ACC112 (cell line): ENCODE measurements at regions not wholly inside any gene's neighbourhood (a gene's known extent, or its start where the extent isn't known, plus 50 kb on each side); places are given as distances from the start of the nearest gene placed in this dataset.

Source experiments
- H2AFZ ChIP-seq: fragments of 200-600 bp; sonication (generic); one replicate; pipeline ENCODE4 v1.6.0; 2017; ENCODE audit warnings: antibody characterized with exemption, low read length; ENCODE audit not compliant: unreplicated experiment
- H3K27ac ChIP-seq: fragments of 200-600 bp; sonication (generic); 2 replicates; pipeline ENCODE4 v1.5.1; 2014; ENCODE audit warnings: low read depth, mild to moderate bottlenecking, antibody characterized with exemption, low read length, moderate library complexity
- H3K27me3 ChIP-seq: fragments of 200-600 bp; sonication (generic); 2 replicates; pipeline ENCODE4 v1.6.1; 2014; ENCODE audit warnings: mild to moderate bottlenecking, antibody characterized with exemption, low read length, moderate library complexity, mixed read lengths; ENCODE audit not compliant: insufficient read depth
- H3K36me3 ChIP-seq: fragments of 200-600 bp; sonication (generic); 2 replicates; pipeline ENCODE4 v1.6.1; 2016; ENCODE audit warnings: mild to moderate bottlenecking, antibody characterized with exemption, low read length, moderate library complexity, mixed read lengths; ENCODE audit not compliant: insufficient read depth
- H3K4me1 ChIP-seq: fragments of 200-600 bp; sonication (generic); one replicate; pipeline ENCODE4 v1.6.1; 2016; ENCODE audit warnings: low read length, mixed read lengths; ENCODE audit not compliant: insufficient read depth, unreplicated experiment, control insufficient read depth
- H3K4me3 ChIP-seq: fragments of 200-600 bp; sonication (generic); 2 replicates; pipeline ENCODE4 v1.5.1; 2014; ENCODE audit warnings: mild to moderate bottlenecking, low read depth, low read length
- H3K79me2 ChIP-seq: fragments of 200-600 bp; sonication (generic); one replicate; pipeline ENCODE4 v1.6.0; 2016; ENCODE audit warnings: low read length; ENCODE audit not compliant: control insufficient read depth, unreplicated experiment, insufficient read depth

DNA sequence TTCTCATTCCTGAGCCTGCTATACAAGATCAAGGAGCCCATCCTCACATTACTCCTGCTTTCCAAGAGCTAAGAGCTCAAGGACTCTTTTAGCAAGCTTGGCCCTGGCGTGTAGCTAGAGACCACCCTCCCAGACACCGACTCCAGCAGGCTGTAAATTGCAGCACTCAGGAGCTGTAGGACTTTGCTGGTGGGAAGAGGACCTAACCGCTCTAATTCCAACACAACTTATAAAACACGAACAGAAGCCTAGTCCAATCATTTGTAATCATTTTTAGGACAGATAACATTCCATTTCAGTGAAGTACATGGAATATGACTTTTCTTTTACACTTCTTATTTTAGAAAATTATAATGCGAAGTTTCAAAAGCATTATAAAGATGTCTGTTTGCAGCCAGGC lies 219.9 kb downstream of the NXNL2 start:
- Histone ChIP-seq H3K36me3 (no peaks in the 10 kb centered on the region), H2AFZ (no peak overlapping the region), H3K4me3 (no peak overlapping the region), H3K4me1 (no peaks in the 10 kb centered on the region), H3K27ac (no peak overlapping the region), H3K27me3 (no peaks in the 10 kb centered on the region), H3K79me2 (no peaks in the 10 kb centered on the region)

DNA sequence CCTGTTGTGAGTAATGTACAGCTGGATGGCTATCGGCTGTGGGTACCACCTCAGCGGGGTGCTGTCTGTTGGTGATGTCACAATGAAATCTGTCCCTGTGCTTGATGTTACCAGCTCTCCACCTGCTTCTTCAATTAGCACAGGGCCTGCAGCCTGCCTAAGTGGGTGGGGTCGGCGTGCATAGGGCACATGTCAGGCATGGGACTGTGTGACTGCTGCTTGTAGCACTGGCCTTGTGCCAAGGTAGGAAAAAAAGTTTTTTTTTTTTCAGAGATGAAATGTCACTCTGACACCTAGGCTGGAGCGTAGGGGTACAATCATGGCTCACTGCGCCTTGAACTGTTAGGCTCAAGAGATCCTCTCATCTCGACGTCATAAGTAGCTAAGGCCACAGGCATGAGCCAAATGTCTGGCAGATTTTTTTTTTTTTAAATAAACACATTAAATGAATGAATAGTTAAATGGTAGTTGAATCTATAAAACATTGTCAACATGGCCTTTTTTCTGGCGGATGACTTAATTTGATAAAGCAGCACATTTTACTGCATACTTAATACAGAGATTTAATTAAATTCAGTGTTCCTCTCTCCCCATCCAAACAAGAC lies 222.5 kb downstream of the NXNL2 start:
- no peaks in the 10 kb centered on the region for H3K36me3 ChIP-seq
- H3K4me3 ChIP-seq, result no peak overlapping the region
- H2AFZ ChIP-seq, result no peak overlapping the region
- no peaks in the 10 kb centered on the region for H3K27me3 ChIP-seq
- no peaks in the 10 kb centered on the region for H3K79me2 ChIP-seq
- no peaks in the 10 kb centered on the region for H3K4me1 ChIP-seq
- no peak overlapping the region for H3K27ac ChIP-seq

DNA sequence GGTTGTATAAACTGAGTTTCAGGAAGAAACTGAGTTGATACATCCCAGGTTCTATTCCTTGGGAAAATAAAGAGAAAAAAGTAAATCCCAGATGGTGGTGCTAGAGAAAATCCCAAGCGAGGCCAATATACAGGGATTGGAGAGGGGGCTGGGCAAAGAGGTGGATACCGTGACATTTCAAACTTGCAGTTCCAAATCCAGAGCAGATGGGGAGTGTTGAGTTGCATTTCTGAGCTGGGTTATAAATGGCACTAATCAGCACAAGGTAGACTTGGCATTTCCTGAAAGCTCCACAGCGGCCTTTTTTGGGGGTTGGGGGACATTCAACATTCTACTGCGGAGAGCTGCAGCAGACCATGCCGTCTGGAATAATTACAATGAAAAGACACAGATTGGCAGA lies 224.4 kb downstream of the NXNL2 start:
- Histone ChIP-seq H3K36me3 (no peaks in the 10 kb centered on the region), H3K4me3 (no peak overlapping the region), H3K27me3 (no peaks in the 10 kb centered on the region), H2AFZ (no peak overlapping the region), H3K79me2 (no peaks in the 10 kb centered on the region), H3K27ac (no peak overlapping the region), H3K4me1 (peaks cover 17% of the 10 kb centered on the region)

DNA sequence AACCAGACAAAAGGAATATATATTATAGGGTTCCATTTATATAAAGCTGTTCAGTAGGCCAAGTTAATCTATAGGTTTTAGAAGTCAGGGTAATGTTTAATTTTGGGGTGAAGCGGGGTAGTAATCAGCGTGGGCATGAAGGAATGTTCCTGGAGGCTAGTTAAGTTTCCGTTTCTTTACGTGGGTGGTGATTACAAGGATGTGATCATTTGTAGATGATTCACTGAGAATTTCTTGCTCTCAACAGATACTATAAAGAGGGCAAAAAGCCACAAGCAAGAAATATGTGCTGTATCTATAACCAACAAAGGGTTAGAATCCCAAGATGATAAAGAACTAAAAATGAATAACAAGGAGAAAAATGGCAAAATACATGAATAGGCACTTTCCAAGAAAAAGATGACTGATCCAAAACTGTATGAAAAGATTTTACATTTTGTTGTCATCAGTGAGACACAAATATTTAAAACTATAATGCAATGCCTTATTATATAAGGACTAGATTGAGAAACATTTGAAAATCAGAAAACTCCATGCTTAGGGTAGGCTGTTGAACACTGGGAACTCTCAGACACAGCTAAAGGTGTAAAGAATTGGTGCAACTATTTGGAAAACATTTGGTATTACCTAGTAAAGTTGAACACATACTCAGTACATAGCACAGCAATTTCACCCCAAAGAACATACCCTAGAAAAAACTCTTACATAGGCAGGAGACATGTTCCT lies 224.3 kb upstream of the S1PR3 start:
- Histone ChIP-seq H3K79me2 (no peaks in the 10 kb centered on the region), H3K36me3 (no peaks in the 10 kb centered on the region), H3K4me1 (peaks cover 74% of the 10 kb centered on the region), H3K4me3 (peak overlapping the region; percentile 3; the same call in 1 of the 2 replicates), H2AFZ (peak overlapping the region; percentile 17), H3K27ac (peak overlapping the region; percentile 95), H3K27me3 (no peaks in the 10 kb centered on the region)

DNA sequence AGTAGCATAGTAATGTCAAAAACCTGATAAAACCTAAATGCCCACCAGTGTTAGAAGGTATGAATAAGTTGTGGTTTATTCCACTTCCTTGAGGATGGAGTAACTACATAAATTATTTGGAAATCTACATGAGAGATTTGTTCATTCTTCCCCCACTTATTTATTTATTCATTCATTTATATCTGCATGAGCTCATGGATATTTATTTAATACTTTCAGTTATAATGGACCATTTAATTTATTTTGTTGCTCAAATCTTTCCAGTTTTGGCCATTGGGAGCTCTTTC lies 223.8 kb upstream of the S1PR3 start:
- Histone ChIP-seq H3K4me1 (peaks cover 79% of the 10 kb centered on the region), H3K79me2 (peaks cover 1% of the 10 kb centered on the region), H3K27ac (peak overlapping the region; percentile 95), H3K4me3 (no peak overlapping the region; the same call in 1 of the 2 replicates), H3K36me3 (no peaks in the 10 kb centered on the region), H3K27me3 (no peaks in the 10 kb centered on the region), H2AFZ (peak overlapping the region; percentile 10)

DNA sequence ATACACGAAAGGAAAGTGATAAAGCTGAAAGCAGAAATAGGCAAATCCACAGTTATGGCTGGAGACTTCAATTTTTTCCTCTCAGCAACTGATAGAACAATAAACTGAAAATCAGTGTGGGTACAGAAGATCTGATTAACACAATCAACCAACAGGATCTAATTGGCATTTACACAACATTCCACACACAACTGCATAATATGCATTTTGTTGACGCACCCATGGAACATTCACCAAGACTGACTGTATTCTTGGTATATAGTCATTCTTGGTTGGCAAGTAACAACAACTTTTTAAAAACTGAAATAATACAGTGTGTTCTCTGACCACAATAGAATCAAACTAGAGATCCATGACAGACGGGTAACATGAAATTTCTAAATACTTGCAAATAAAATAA lies 218.7 kb upstream of the S1PR3 start:
- Histone ChIP-seq H3K36me3 (no peaks in the 10 kb centered on the region), H3K4me1 (peaks cover 80% of the 10 kb centered on the region), H2AFZ (peak overlapping the region; percentile 58), H3K4me3 (peak overlapping the region; percentile 50; the same call in 1 of the 2 replicates), H3K79me2 (peaks cover 4% of the 10 kb centered on the region), H3K27me3 (no peaks in the 10 kb centered on the region), H3K27ac (peak overlapping the region; percentile 98)

DNA sequence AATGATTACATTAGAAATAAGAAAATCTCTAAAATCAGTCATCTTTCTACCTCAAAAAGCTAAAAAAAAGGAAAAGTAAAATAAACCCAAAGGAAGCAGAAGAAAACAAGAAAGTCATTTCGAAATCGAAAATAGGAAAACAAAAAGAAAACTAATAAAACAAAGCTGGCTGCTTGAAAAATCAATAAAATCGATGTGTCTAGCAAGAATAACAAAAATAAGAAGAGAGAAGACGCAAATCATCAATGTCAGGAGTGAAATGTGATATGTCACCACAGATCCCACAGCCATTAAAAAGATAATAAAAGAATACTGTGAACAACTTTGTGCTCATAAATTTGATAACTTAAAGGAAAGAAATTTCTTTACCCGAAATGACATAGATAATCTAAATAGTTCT lies 218.1 kb upstream of the S1PR3 start:
- peak overlapping the region; percentile 58 for H2AFZ ChIP-seq
- peaks cover 4% of the 10 kb centered on the region for H3K79me2 ChIP-seq
- no peaks in the 10 kb centered on the region for H3K36me3 ChIP-seq
- peak overlapping the region; percentile 98 for H3K27ac ChIP-seq
- H3K4me3 ChIP-seq, result peak overlapping the region; percentile 50
- no peaks in the 10 kb centered on the region for H3K27me3 ChIP-seq
- peaks cover 80% of the 10 kb centered on the region for H3K4me1 ChIP-seq

DNA sequence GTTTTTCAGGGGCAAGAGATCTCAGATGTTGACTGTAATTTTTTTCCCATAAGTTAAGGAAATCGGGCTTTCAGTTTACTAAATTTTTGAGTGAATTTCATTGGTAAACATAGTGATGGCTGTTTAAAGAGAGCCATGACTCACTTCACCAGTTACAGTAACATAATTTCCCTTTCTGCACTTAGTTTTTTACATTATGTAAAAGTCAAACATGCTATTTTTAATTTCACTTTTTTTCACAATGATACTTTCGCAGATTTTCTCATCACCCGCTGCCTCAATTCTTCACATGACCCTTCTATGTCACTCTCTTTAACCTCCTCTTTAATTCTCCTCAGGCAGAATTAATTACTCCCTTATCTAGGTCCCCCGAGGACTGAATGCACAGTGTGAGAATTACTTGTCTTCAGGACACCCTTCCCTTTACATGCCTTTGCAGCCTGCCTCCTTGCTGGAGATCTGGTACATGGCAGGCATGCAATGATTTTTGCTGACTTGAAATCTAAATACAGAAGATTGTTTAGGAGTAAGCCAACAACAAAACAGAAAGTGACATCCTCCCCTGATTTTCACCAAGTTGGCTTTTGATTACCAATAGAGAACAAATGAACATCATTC lies 217.5 kb upstream of the S1PR3 start:
- Histone ChIP-seq H3K4me3 (peak overlapping the region; percentile 50), H2AFZ (no peak overlapping the region), H3K27me3 (no peaks in the 10 kb centered on the region), H3K27ac (peak overlapping the region; percentile 98), H3K4me1 (peaks cover 78% of the 10 kb centered on the region), H3K36me3 (no peaks in the 10 kb centered on the region), H3K79me2 (peaks cover 4% of the 10 kb centered on the region)

DNA sequence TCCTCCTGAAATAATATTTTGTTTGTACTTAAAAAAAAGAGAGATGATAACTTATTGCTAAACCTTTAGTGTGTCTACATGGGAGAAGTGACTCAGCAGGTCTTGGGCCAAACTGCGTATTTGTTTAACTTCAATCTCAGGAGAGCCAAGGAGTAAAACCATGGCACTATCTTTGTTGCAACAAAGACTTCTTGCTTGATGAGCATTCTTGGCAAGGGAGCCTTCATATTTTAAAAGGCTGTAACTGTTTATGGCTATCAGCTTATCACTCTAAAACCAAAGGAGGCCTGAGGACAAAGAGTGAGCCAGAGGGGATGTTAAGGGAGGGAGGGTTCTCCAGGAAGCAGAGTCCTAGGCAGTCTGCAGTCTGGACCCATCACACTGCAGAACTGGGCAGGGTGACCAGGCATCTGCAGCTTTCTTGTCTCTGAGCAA lies 216.2 kb upstream of the S1PR3 start:
- H2AFZ ChIP-seq, result no peak overlapping the region
- H3K79me2 ChIP-seq, result peaks cover 4% of the 10 kb centered on the region
- H3K4me1 ChIP-seq, result peaks cover 76% of the 10 kb centered on the region
- H3K36me3 ChIP-seq, result no peaks in the 10 kb centered on the region
- no peaks in the 10 kb centered on the region for H3K27me3 ChIP-seq
- H3K4me3 ChIP-seq, result peak overlapping the region; percentile 32; the same call in 1 of the 2 replicates
- peak overlapping the region; percentile 98 for H3K27ac ChIP-seq

DNA sequence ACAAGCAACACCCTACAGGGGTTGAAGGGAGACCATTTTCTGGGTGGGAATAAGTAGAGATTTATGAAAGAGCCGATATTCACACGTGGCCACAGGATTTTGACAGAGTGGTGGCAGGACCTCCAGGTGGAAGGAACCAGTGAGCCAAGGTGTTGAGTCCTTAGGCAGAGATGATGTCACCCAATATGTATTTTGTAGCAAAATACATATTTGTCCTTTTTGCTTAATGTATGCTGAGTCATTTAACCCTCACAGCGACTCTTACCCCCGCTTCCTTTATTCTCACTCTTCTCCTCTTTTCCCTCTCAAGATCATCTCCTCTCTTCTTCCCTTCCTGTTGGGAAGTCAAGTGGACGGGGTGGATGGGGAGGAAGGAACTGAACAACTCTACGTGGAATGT lies 215.7 kb upstream of the S1PR3 start:
- no peaks in the 10 kb centered on the region for H3K27me3 ChIP-seq
- H3K4me1 ChIP-seq, result peaks cover 78% of the 10 kb centered on the region
- peak overlapping the region; percentile 42 for H2AFZ ChIP-seq
- H3K36me3 ChIP-seq, result no peaks in the 10 kb centered on the region
- H3K27ac ChIP-seq, result peak overlapping the region; percentile 98
- peak overlapping the region; percentile 32; the same call in 1 of the 2 replicates for H3K4me3 ChIP-seq
- H3K79me2 ChIP-seq, result peaks cover 4% of the 10 kb centered on the region

DNA sequence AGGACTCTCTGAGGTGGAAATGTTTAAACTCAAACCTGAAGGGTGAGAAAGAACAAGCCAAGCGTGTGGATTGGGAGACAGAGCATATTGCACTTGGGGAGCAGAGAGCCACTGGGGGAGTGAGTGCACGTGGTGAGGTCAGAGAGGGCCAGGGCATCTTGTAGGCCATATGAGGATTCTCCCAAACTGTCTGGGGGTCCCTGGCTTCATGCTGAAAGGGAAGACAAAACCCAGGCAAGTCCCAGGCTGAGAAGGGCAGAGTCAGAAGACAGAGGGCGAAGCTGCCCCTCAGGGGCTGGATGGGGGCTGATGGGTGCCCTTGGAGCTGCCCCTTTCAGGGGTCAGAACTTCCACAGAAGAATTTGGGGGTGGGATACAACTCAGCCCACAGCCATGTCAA lies 215.3 kb upstream of the S1PR3 start:
- peaks cover 80% of the 10 kb centered on the region for H3K4me1 ChIP-seq
- H3K4me3 ChIP-seq, result peak overlapping the region; percentile 32; the same call in 1 of the 2 replicates
- H3K36me3 ChIP-seq, result no peaks in the 10 kb centered on the region
- peaks cover 4% of the 10 kb centered on the region for H3K79me2 ChIP-seq
- H3K27me3 ChIP-seq, result no peaks in the 10 kb centered on the region
- peak overlapping the region; percentile 42 for H2AFZ ChIP-seq
- H3K27ac ChIP-seq, result peak overlapping the region; percentile 98
